ENCODE measurements at regions not wholly inside any gene's neighbourhood (a gene's known extent, or its start where the extent isn't known, plus 50 kb on each side); places are given as distances from the start of the nearest gene placed in this dataset.

GRCh38 chr3:107250221-107250620 lies 127.0 kb upstream of the CCDC54 start:
- Histone ChIP-seq H3K9me3 (ENCODE audit: control insufficient read depth, insufficient read depth, low read length) (no peaks in the 10 kb centered on the region), H3K27me3 (ENCODE audit: control insufficient read depth, insufficient read depth, low read length) (no peaks in the 10 kb centered on the region), H3K4me3 (ENCODE audit: low read depth, low read length) (no peak overlapping the region), H3K27ac (ENCODE audit: low read depth, low read length) (no peak overlapping the region)
- POLR2A ChIA-PET: no interaction called here
- TF ChIP-seq CTCF (IDR thresholded peaks at IDR 0.05; ENCODE audit: low read depth, low read length): no peak
- DNase-seq (ENCODE audit: low read depth, low spot score): no peak
- CTCF ChIA-PET: interaction anchor here (1.2 to 4.3 kb wide), 2 partner anchors 22 to 179 kb away, joined by 6 to 23 read pairs; no protein-coding TSS in a partner anchor

GRCh38 chr3:107251819-107252218 lies 125.4 kb upstream of the CCDC54 start:
- Histone ChIP-seq H3K27ac (ENCODE audit: low read depth, low read length) (no peak overlapping the region), H3K27me3 (ENCODE audit: control insufficient read depth, insufficient read depth, low read length) (no peaks in the 10 kb centered on the region), H3K4me3 (ENCODE audit: low read depth, low read length) (no peak overlapping the region), H3K9me3 (ENCODE audit: control insufficient read depth, insufficient read depth, low read length) (no peaks in the 10 kb centered on the region)
- no peak for TF ChIP-seq CTCF (IDR thresholded peaks at IDR 0.05; ENCODE audit: low read depth, low read length)
- ChIA-PET CTCF (interaction anchor here (1.6 to 4.3 kb wide), 2 partner anchors 10 to 20 kb away, joined by 4 to 23 read pairs; no protein-coding TSS in a partner anchor), POLR2A (no interaction called here)
- no peak for DNase-seq (ENCODE audit: low read depth, low spot score)

GRCh38 chr3:107256963-107257362 lies 120.3 kb upstream of the CCDC54 start:
- ChIA-PET CTCF (interaction anchor here (1.1 kb wide), 1 partner anchor 164 kb away, joined by 4 read pairs; no protein-coding TSS in a partner anchor), POLR2A (no interaction called here)
- no peak overlapping the region for H3K27ac ChIP-seq (ENCODE audit: low read depth, low read length)
- no peak overlapping the region for H3K4me3 ChIP-seq (ENCODE audit: low read depth, low read length)
- H3K9me3 ChIP-seq (ENCODE audit: control insufficient read depth, insufficient read depth, low read length): no peaks in the 10 kb centered on the region
- no peak for DNase-seq (ENCODE audit: low read depth, low spot score)
- no peak for TF ChIP-seq CTCF (IDR thresholded peaks at IDR 0.05; ENCODE audit: low read depth, low read length)
- no peaks in the 10 kb centered on the region for H3K27me3 ChIP-seq (ENCODE audit: control insufficient read depth, insufficient read depth, low read length)

- no peak for TF ChIP-seq CTCF (IDR thresholded peaks at IDR 0.05; ENCODE audit: low read depth, low read length)
- no peak for DNase-seq (ENCODE audit: low read depth, low spot score)
- POLR2A ChIA-PET: no interaction called here
- H3K9me3 ChIP-seq (ENCODE audit: control insufficient read depth, insufficient read depth, low read length): no peaks in the 10 kb centered on the region
- no peak overlapping the region for H3K4me3 ChIP-seq (ENCODE audit: low read depth, low read length)
- CTCF ChIA-PET: interaction anchor here (2.4 kb wide), 1 partner anchor 13 kb away, joined by 19 read pairs; no protein-coding TSS in a partner anchor
- H3K27ac ChIP-seq (ENCODE audit: low read depth, low read length): no peak overlapping the region
- H3K27me3 ChIP-seq (ENCODE audit: control insufficient read depth, insufficient read depth, low read length): no peaks in the 10 kb centered on the region
These were observed 118.9 kb upstream of the CCDC54 start for GRCh38 chr3:107258300-107258699.

- TF ChIP-seq CTCF (IDR thresholded peaks at IDR 0.05; ENCODE audit: low read depth, low read length): no peak
- Histone ChIP-seq H3K27me3 (ENCODE audit: control insufficient read depth, insufficient read depth, low read length) (no peaks in the 10 kb centered on the region), H3K9me3 (ENCODE audit: control insufficient read depth, insufficient read depth, low read length) (no peaks in the 10 kb centered on the region), H3K27ac (ENCODE audit: low read depth, low read length) (no peak overlapping the region), H3K4me3 (ENCODE audit: low read depth, low read length) (no peak overlapping the region)
- CTCF ChIA-PET: interaction anchor here (1.3 to 2.4 kb wide), 3 partner anchors 12 to 169 kb away, joined by 5 to 19 read pairs (median 6); no protein-coding TSS in a partner anchor
- no peak for DNase-seq (ENCODE audit: low read depth, low spot score)
- POLR2A ChIA-PET: no interaction called here
These were observed 117.0 kb upstream of the CCDC54 start for GRCh38 chr3:107260207-107260606.
